HCT116 (cell line): ENCODE measurements at regions not wholly inside any gene's neighbourhood (a gene's known extent, or its start where the extent isn't known, plus 50 kb on each side); places are given as distances from the start of the nearest gene placed in this dataset.

ENCODE experiments used
- ATAC-seq: fragments of 200-7000 bp; cut with Tn5 transposase; 2 replicates; pipeline ENCODE4 v1.9.1; 2020; ENCODE audit warnings: mild to moderate bottlenecking, moderate library complexity
- BruUV-seq: library from RNA; stranded (reverse); fragments of 400-500 nt; replicated peaks from 2 replicates; lab custom pipeline; 2021; lab: Mats Ljungman, UMichigan
- CTCF ChIA-PET: fragments of 300-600 bp; sonication (Branson Sonifier 250); formaldehyde crosslinking; loops from one replicate; lab custom pipeline; 2021; ENCODE audit warnings: antibody characterized with exemption; lab: Charles Lee
- POLR2A ChIA-PET: fragments of 300-600, 350-600 bp; sonication (Branson Sonifier 250); formaldehyde crosslinking; loops from one replicate; lab custom pipeline; 2021; ENCODE audit warnings: antibody characterized with exemption; lab: Charles Lee
- RAD21 ChIA-PET, 2 experiments: fragments of 300-600 bp; sonication (Branson Sonifier 250); formaldehyde crosslinking; loops; one replicate each; lab custom pipeline; 2023; ENCODE audit warnings: low total read pairs in 2 of 2; ENCODE audit not compliant: uncharacterized antibody in 2 of 2, unreplicated experiment in 2 of 2, low non-redundant PET in 1 of 2; lab: Charles Lee
- DNase-seq: peaks from one replicate; pipeline ENCODE4 v3.0.0-alpha.2; 2010; ENCODE audit warnings: low read depth, low spot score
- H2AFZ ChIP-seq: fragments of 200-600 bp; shearing (Covaris generic), sonication (generic); 2 replicates; pipeline ENCODE4 v1.6.1; 2017; ENCODE audit warnings: low read depth, mixed run types, mixed read lengths, antibody characterized with exemption, low read length; ENCODE audit not compliant: poor library complexity, severe bottlenecking
- H3K27ac ChIP-seq: 2 replicates; pipeline ENCODE4 v1.5.1; 2012; ENCODE audit warnings: low read depth, low read length
- H3K27me3 ChIP-seq: fragments of 200-600 bp; sonication (generic); 2 replicates; pipeline ENCODE4 v1.6.1; 2016; ENCODE audit warnings: mixed run types, low read length, mixed read lengths; ENCODE audit not compliant: insufficient read depth
- H3K36me3 ChIP-seq, 2 experiments: fragments of 200-500 bp in 1 of 2; fragments of 200-600 bp in 1 of 2; sonication (Bioruptor generic) in 1 of 2; sonication (generic) in 1 of 2; 2 replicates each; pipeline versions ENCODE4 v1.5.1 to v1.6.1; 2014 to 2016; ENCODE audit warnings: low read length in 2 of 2, inconsistent platforms in 1 of 2, mixed read lengths in 1 of 2, mixed run types in 1 of 2; ENCODE audit not compliant: insufficient read depth in 2 of 2, control insufficient read depth in 1 of 2
- H3K4me1 ChIP-seq, 2 experiments: fragments of 200-600 bp in 1 of 2; sonication (generic) in 1 of 2; 2 replicates each; pipeline versions ENCODE4 v1.5.1 to v1.6.1; 2012 to 2017; ENCODE audit warnings: low read length in 2 of 2, inconsistent platforms in 1 of 2, mild to moderate bottlenecking in 1 of 2, mixed read lengths in 1 of 2, mixed run types in 1 of 2, moderate library complexity in 1 of 2; ENCODE audit not compliant: insufficient read depth in 2 of 2, control insufficient read depth in 1 of 2
- H3K4me2 ChIP-seq: fragments of 200-600 bp; sonication (generic); 2 replicates; pipeline ENCODE4 v1.6.1; 2017; ENCODE audit warnings: mixed run types, low read length, mixed read lengths
- H3K4me3 ChIP-seq, 2 experiments: fragments of 200-600 bp in 1 of 2; sonication (generic) in 1 of 2; replicated peaks in 1 of 2; 2 replicates each; pipeline ENCODE4 v1.5.1; 2011 to 2016; ENCODE audit warnings: low read length in 2 of 2, control low read depth in 1 of 2, low read depth in 1 of 2, mild to moderate bottlenecking in 1 of 2, mixed read lengths in 1 of 2, mixed run types in 1 of 2
- H3K79me2 ChIP-seq: fragments of 200-600 bp; sonication (generic); 2 replicates; pipeline ENCODE4 v1.6.1; 2017; ENCODE audit warnings: mild to moderate bottlenecking, mixed run types, low read length, moderate library complexity, mixed read lengths; ENCODE audit not compliant: insufficient read depth
- H3K9ac ChIP-seq: fragments of 200-600 bp; sonication (generic); 2 replicates; pipeline ENCODE4 v1.6.1; 2016; ENCODE audit warnings: low read length, mixed read lengths
- H3K9me2 ChIP-seq: fragments of 200-600 bp; sonication (generic), shearing (Covaris generic); 2 replicates; pipeline ENCODE4 v1.6.1; 2017; ENCODE audit warnings: mixed run types, mild to moderate bottlenecking, moderate library complexity; ENCODE audit not compliant: insufficient read depth
- H3K9me3 ChIP-seq, 2 experiments: fragments of 200-500 bp in 1 of 2; fragments of 200-600 bp in 1 of 2; sonication (Bioruptor generic) in 1 of 2; sonication (generic) in 1 of 2; 2 replicates each; pipeline ENCODE4 v1.6.1; 2014 to 2017; ENCODE audit warnings: low read length in 2 of 2, mixed read lengths in 2 of 2, inconsistent platforms in 1 of 2, low read depth in 1 of 2, mild to moderate bottlenecking in 1 of 2, mixed run types in 1 of 2, moderate library complexity in 1 of 2; ENCODE audit not compliant: control insufficient read depth in 1 of 2, insufficient read depth in 1 of 2
- H4K20me1 ChIP-seq: fragments of 200-600 bp; sonication (generic), shearing (Covaris generic); 2 replicates; pipeline ENCODE4 v1.6.1; 2017; ENCODE audit warnings: mixed run types, mild to moderate bottlenecking, moderate library complexity; ENCODE audit not compliant: insufficient read depth
- ATF3 ChIP-seq: IDR thresholded peaks from 2 replicates; pipeline ENCODE4 v1.6.1; 2012
- CBX3 ChIP-seq: IDR thresholded peaks from 2 replicates; pipeline ENCODE4 v1.6.1; 2012; ENCODE audit warnings: low read depth
- CEBPB ChIP-seq: IDR thresholded peaks from 2 replicates; pipeline ENCODE4 v1.6.1; 2012; ENCODE audit warnings: low read depth
- CTCF ChIP-seq, 3 experiments: fragments of 200-600 bp in 1 of 3; sonication (generic) in 1 of 3; IDR thresholded peaks in 2 of 3; conservative IDR thresholded peaks in 1 of 3; 2 replicates each; pipeline ENCODE4 v1.5.1; 2012 to 2017; ENCODE audit warnings: low read depth in 2 of 3, low read length in 2 of 3, antibody characterized with exemption in 1 of 3, borderline replicate concordance in 1 of 3, control low read depth in 1 of 3, mild to moderate bottlenecking in 1 of 3, mixed read lengths in 1 of 3, mixed run types in 1 of 3, moderate library complexity in 1 of 3; ENCODE audit not compliant: insufficient read depth in 1 of 3
- ELF1 ChIP-seq: IDR thresholded peaks from 2 replicates; pipeline ENCODE4 v1.6.1; 2012; ENCODE audit warnings: low read depth, borderline replicate concordance
- EZH2 ChIP-seq: fragments of 200-600 bp; sonication (generic); IDR thresholded peaks from 2 replicates; pipeline ENCODE4 v1.6.1; 2017; ENCODE audit warnings: antibody characterized with exemption, mixed run types
- EZH2phosphoT487 ChIP-seq: fragments of 200-600 bp; IDR thresholded peaks from 2 replicates; pipeline ENCODE4 v1.6.1; 2018; ENCODE audit warnings: antibody characterized with exemption, borderline replicate concordance
- FOSL1 ChIP-seq: IDR thresholded peaks from 2 replicates; pipeline ENCODE4 v1.6.1; 2012; ENCODE audit warnings: low read depth
- JUND ChIP-seq: IDR thresholded peaks from 2 replicates; pipeline ENCODE4 v1.6.1; 2012
- MAX ChIP-seq: IDR thresholded peaks from 2 replicates; pipeline ENCODE4 v1.6.1; 2012
- POLR2A ChIP-seq: IDR thresholded peaks from 2 replicates; pipeline ENCODE4 v1.7.0; 2011; ENCODE audit warnings: borderline replicate concordance; ENCODE audit not compliant: insufficient read depth, insufficient read length; ENCODE audit errors: extremely low read depth
- RAD21 ChIP-seq: IDR thresholded peaks from 2 replicates; pipeline ENCODE4 v1.6.1; 2012; ENCODE audit warnings: low read depth, mild to moderate bottlenecking
- REST ChIP-seq: IDR thresholded peaks from 2 replicates; pipeline ENCODE4 v1.6.1; 2012; ENCODE audit warnings: low read depth
- SP1 ChIP-seq: IDR thresholded peaks from 2 replicates; pipeline ENCODE4 v1.6.1; 2012; ENCODE audit warnings: low read depth
- TCF7L2 ChIP-seq: IDR thresholded peaks from 2 replicates; pipeline ENCODE4 v1.7.0; 2011; ENCODE audit warnings: borderline replicate concordance, inconsistent platforms; ENCODE audit not compliant: insufficient read depth, insufficient read length; ENCODE audit errors: extremely low read depth
- YY1 ChIP-seq: IDR thresholded peaks from 2 replicates; pipeline ENCODE4 v1.6.1; 2011; ENCODE audit warnings: low read length, low read depth, moderate library complexity, mild to moderate bottlenecking; ENCODE audit not compliant: insufficient replicate concordance; ENCODE audit errors: extremely low read depth
- ZFX ChIP-seq: fragments of 450-650 bp; IDR thresholded peaks from 2 replicates; pipeline ENCODE4 v1.6.1; 2017
- ZNF274 ChIP-seq: fragments of 200-500 bp; sonication (Bioruptor generic); IDR thresholded peaks from 2 replicates; pipeline ENCODE4 v1.6.1; 2014; ENCODE audit warnings: mild to moderate bottlenecking, low read depth, low read length, inconsistent platforms
- intact Hi-C: fragments of 100-400 bp; cut with micrococcal nuclease; formaldehyde crosslinking; loops from 2 replicates; pipeline ENCODE4 v1.10.0; 2022

- Histone ChIP-seq H3K79me2 (no peaks in the 10 kb centered on the region), H3K4me1 (no peaks in the 10 kb centered on the region), H3K27ac (no peak overlapping the region), H3K9me3 (peaks cover 6 to 18% of the 10 kb centered on the region in 2 experiments; a peak in 2 of 4 replicates), H3K4me2 (no peak overlapping the region), H4K20me1 (no peaks in the 10 kb centered on the region), H3K9me2 (no peaks in the 10 kb centered on the region), H3K9ac (no peak overlapping the region), H3K27me3 (no peaks in the 10 kb centered on the region), H2AFZ (no peak overlapping the region), H3K36me3 (no peaks in the 10 kb centered on the region), H3K4me3 (no peak overlapping the region)
- no peak for TF ChIP-seq ELF1
- TF ChIP-seq CEBPB: no peak
- TF ChIP-seq FOSL1: no peak
- TF ChIP-seq RAD21: no peak
- TF ChIP-seq JUND: no peak
- no peak for TF ChIP-seq SP1
- no peak for TF ChIP-seq TCF7L2
- TF ChIP-seq EZH2: no peak
- no peak for TF ChIP-seq ATF3
- no peak for TF ChIP-seq ZNF274
- TF ChIP-seq CBX3: no peak
- TF ChIP-seq POLR2A: no peak
- no peak for TF ChIP-seq CTCF (IDR thresholded peaks at IDR 0.05 in 2 of 3, conservative IDR thresholded peaks at IDR 0.05 in 1 of 3; ENCODE audit: borderline replicate concordance in 1 of 3, insufficient read depth in 1 of 3, low read depth in 2 of 3, low read length in 2 of 3)
- no peak for TF ChIP-seq MAX
- TF ChIP-seq ZFX: no peak
- no peak for TF ChIP-seq REST
- no peak for TF ChIP-seq EZH2phosphoT487
- no peak for TF ChIP-seq YY1
- RAD21 ChIA-PET: no interaction called here
- no TSS peak for BruUV-seq
- no peak for ATAC-seq
- POLR2A ChIA-PET: no interaction called here
- no peak for DNase-seq
- intact Hi-C loops: no loop called here
- CTCF ChIA-PET: no interaction called here
These were observed 252.6 kb upstream of the TSHZ3 start for GRCh38 chr19:31601855-31602254.
